ENCODE measurements at regions not wholly inside any gene's neighbourhood (a gene's known extent, or its start where the extent isn't known, plus 50 kb on each side); places are given as distances from the start of the nearest gene placed in this dataset.
"Not testable (repeated sequence)": the region's sequence is repeated elsewhere in the genome, so short reads cannot be mapped to it uniquely, and the experiment has no call there.

GRCh38 chr20:19137641-19138040, 74.8 kb upstream of the SLC24A3 start:
- ChIA-PET POLR2A (no interaction called here), CTCF (no interaction called here)
- Mint-ChIP-seq H3K27me3 (peaks cover 2% of the 10 kb centered on the region), H3K4me3 (no peak overlapping the region), H3K27ac (no peak overlapping the region), H3K36me3 (ENCODE audit: low read depth) (no peaks in the 10 kb centered on the region), H3K9me3 (peaks cover 6% of the 10 kb centered on the region), H3K4me1 (ENCODE audit: low read depth) (no peaks in the 10 kb centered on the region)
- no peak for TF ChIP-seq CTCF (IDR thresholded peaks at IDR 0.05)
- no peak for DNase-seq
- intact Hi-C loops (cut with micrococcal nuclease) = no loop called here
- no peak for ATAC-seq

DNA sequence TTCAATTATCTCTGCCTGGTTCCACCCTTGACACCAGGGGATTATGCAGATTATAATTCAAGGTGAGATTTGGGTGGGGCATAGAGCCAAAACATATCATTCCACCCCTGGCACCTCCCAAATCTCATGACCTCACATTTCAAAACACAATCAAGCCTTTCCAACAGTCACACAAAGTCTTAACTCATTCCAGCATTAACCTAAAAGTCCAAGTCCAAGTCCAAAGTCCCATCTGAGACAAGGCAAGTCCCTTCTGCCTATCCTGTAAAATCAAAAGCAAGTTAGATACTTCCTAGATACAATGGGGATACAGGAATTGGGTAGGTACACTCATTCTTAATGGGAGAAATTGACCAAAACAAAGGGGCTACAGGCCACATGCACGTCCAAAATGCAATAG, 73.7 kb upstream of the SLC24A3 start:
- no peak for DNase-seq
- H3K4me1 Mint-ChIP-seq (ENCODE audit: low read depth) = no peaks in the 10 kb centered on the region
- POLR2A ChIA-PET = no interaction called here
- no peak overlapping the region for H3K27ac Mint-ChIP-seq
- TF ChIP-seq CTCF (IDR thresholded peaks at IDR 0.05) = no peak
- CTCF ChIA-PET = no interaction called here
- ATAC-seq = no peak
- H3K9me3 Mint-ChIP-seq = peaks cover 6% of the 10 kb centered on the region
- intact Hi-C loops (cut with micrococcal nuclease) = no loop called here
- H3K36me3 Mint-ChIP-seq (ENCODE audit: low read depth) = no peaks in the 10 kb centered on the region
- H3K27me3 Mint-ChIP-seq = peaks cover 4% of the 10 kb centered on the region
- no peak overlapping the region for H3K4me3 Mint-ChIP-seq

DNA sequence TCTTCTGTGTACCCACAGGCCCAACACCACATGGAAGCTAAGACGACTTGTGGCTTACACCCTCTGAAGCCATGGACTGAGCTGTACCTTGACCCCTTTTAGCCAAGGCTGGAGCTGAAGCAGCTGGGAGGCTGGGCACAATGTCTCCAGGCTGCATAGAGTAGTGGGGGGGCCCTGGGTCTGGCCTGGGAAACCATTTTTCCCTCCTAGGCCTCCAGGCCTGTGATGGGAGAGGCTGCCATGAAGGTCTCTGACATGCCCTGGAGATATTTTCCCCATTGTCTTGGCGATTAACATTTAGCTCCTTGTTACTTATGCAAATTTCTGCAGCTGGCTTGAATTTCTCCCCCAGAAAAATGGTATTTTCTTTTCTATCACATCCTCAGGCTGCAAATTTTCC, 72.9 kb upstream of the SLC24A3 start:
- H3K36me3 Mint-ChIP-seq (ENCODE audit: low read depth); CTCF ChIA-PET: not testable (repeated sequence)
- POLR2A ChIA-PET = interaction anchor here (0.6 kb wide), 1 partner anchor 102 kb away, joined by 3 read pairs; no protein-coding TSS in a partner anchor

GRCh38 chr20:19141998-19142397, 70.4 kb upstream of the SLC24A3 start:
- H3K4me1 Mint-ChIP-seq (ENCODE audit: low read depth) = no peaks in the 10 kb centered on the region
- no peaks in the 10 kb centered on the region for H3K36me3 Mint-ChIP-seq (ENCODE audit: low read depth)
- CTCF ChIA-PET = no interaction called here
- H3K9me3 Mint-ChIP-seq = peaks cover 5% of the 10 kb centered on the region
- POLR2A ChIA-PET = no interaction called here
- peaks cover 7% of the 10 kb centered on the region for H3K27me3 Mint-ChIP-seq
- intact Hi-C loops (cut with micrococcal nuclease) = no loop called here
- H3K27ac Mint-ChIP-seq = no peak overlapping the region
- TF ChIP-seq CTCF (IDR thresholded peaks at IDR 0.05) = no peak
- no peak overlapping the region for H3K4me3 Mint-ChIP-seq
- DNase-seq (no peak), ATAC-seq (no peak)

More for the DNA sequence above, 72.9 kb upstream of the SLC24A3 start:
- ATAC-seq; H3K4me1 Mint-ChIP-seq (ENCODE audit: low read depth); H3K27ac Mint-ChIP-seq; intact Hi-C loops (cut with micrococcal nuclease); H3K9me3 Mint-ChIP-seq; H3K4me3 Mint-ChIP-seq; H3K27me3 Mint-ChIP-seq; DNase-seq: not testable (repeated sequence)

GRCh38 chr20:19143890-19144289, 68.6 kb upstream of the SLC24A3 start:
- ATAC-seq = no peak
- H3K27me3 Mint-ChIP-seq = peaks cover 7% of the 10 kb centered on the region
- no peak for DNase-seq
- no peak overlapping the region for H3K4me3 Mint-ChIP-seq
- peaks cover 5% of the 10 kb centered on the region for H3K9me3 Mint-ChIP-seq
- ChIA-PET CTCF (no interaction called here), POLR2A (no interaction called here)
- intact Hi-C loops (cut with micrococcal nuclease) = no loop called here
- TF ChIP-seq CTCF (IDR thresholded peaks at IDR 0.05) = no peak
- no peaks in the 10 kb centered on the region for H3K36me3 Mint-ChIP-seq (ENCODE audit: low read depth)
- no peak overlapping the region for H3K27ac Mint-ChIP-seq
- H3K4me1 Mint-ChIP-seq (ENCODE audit: low read depth) = no peaks in the 10 kb centered on the region

DNA sequence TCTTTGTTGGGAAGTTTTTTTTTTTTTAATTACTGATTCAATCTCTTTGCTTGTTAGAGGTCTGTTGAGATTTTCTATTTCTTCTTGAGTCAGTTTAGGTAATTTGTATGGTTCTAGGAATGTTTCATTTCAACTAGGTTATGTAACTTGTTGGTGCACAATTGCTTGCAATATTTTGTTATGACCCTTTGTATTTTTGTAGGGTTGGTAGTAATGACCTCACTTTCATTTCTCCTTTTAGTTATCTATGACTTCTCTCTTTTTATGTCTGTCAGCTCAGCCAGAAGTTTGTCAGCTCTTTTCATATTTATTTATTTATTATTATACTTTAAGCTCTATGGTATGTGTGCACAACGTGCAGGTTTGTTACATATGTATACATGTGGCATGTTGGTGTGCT, 51.1 kb upstream of the SLC24A3 start:
- no peaks in the 10 kb centered on the region for H3K4me1 Mint-ChIP-seq (ENCODE audit: low read depth)
- H3K27me3 Mint-ChIP-seq = peaks cover 2% of the 10 kb centered on the region
- ATAC-seq (no peak), DNase-seq (no peak)
- TF ChIP-seq CTCF (IDR thresholded peaks at IDR 0.05) = no peak
- intact Hi-C loops (cut with micrococcal nuclease) = no loop called here
- ChIA-PET POLR2A (no interaction called here), CTCF (no interaction called here)
- no peak overlapping the region for H3K27ac Mint-ChIP-seq
- H3K36me3 Mint-ChIP-seq (ENCODE audit: low read depth) = no peaks in the 10 kb centered on the region
- H3K4me3 Mint-ChIP-seq = no peak overlapping the region
- no peaks in the 10 kb centered on the region for H3K9me3 Mint-ChIP-seq
